ENCODE measurements at regions not wholly inside any gene's neighbourhood (a gene's known extent, or its start where the extent isn't known, plus 50 kb on each side); places are given as distances from the start of the nearest gene placed in this dataset.
"Not testable (repeated sequence)": the region's sequence is repeated elsewhere in the genome, so short reads cannot be mapped to it uniquely, and the experiment has no call there.

GRCh38 chr1:85520826-85521820 is 56.2 kb upstream of the DDAH1 start:
- peak; percentile 62 to 71 for DNase-seq (ENCODE audit: low read depth in 2 of 2)

DNA sequence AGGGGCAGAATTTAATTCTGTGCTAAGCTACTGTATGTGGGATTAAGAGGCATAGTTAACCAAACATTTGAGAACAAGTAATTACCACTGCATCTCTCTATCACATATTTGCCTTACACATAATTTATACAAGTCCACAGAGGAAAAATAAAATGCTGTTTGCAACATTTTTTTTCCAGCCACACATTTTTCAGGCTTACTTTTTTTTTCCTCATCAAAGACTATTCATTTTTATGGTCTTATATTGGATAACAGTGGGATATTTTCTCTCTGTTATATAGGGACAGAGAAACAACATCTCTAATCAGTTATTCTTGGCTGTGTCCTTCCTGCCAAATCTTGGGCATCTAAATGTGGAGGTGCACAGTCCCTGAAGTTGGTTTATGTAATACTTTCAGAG is 57.5 kb upstream of the DDAH1 start:
- peak in 1 of 2 experiments; percentile 29 for DNase-seq (ENCODE audit: low read depth in 2 of 2)

- DNase-seq (ENCODE audit: low read depth in 2 of 2), result not testable (repeated sequence)
Measured at GRCh38 chr1:85523061-85523460, 57.5 kb upstream of the CCN1 start.

- peak in 1 of 2 experiments; percentile 12 for DNase-seq (ENCODE audit: low read depth in 2 of 2)
Measured at GRCh38 chr1:85524281-85524886, 56.2 kb upstream of the CCN1 start.

GRCh38 chr1:85525591-85525991 is 55.0 kb upstream of the CCN1 start:
- peak in 1 of 2 experiments; percentile 18 for DNase-seq (ENCODE audit: low read depth in 2 of 2)

GRCh38 chr1:85526216-85526615 is 54.3 kb upstream of the CCN1 start:
- DNase-seq (ENCODE audit: low read depth in 2 of 2), result not testable (repeated sequence)

DNA sequence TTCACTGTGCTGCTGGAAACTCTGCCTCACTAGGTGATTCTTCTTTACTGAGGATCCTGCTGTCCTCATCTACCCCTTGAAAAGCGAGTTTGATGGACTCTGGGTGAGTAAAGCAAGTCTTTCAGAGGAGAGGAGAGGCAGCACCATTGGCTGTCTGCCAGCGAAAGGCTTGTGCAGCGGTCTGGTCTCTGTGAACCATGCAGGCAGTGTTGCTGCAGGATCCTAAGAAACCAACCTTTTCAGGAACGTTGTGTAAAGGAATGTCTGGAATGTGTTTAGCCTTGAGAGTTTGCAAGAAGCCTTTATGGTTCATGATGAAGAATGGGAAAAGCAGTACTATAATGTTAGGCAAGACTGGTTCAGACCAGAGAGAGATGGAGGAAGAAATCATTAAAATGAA is 53.4 kb upstream of the CCN1 start:
- DNase-seq (ENCODE audit: low read depth in 2 of 2), result peak; percentile 88 to 90

Measured in fibroblast of skin of left biceps (primary cell).